HG03175 (cell line): ENCODE measurements at regions not wholly inside any gene's neighbourhood (a gene's known extent, or its start where the extent isn't known, plus 50 kb on each side); places are given as distances from the start of the nearest gene placed in this dataset.
"Not testable (repeated sequence)": the region's sequence is repeated elsewhere in the genome, so short reads cannot be mapped to it uniquely, and the experiment has no call there.

ENCODE experiments used
- ATAC-seq: cut with Tn5 transposase; IDR thresholded peaks from one replicate; pipeline ENCODE4 v1.9.1; 2021; ENCODE audit warnings: mild to moderate bottlenecking, moderate library complexity; ENCODE audit not compliant: unreplicated experiment

DNA sequence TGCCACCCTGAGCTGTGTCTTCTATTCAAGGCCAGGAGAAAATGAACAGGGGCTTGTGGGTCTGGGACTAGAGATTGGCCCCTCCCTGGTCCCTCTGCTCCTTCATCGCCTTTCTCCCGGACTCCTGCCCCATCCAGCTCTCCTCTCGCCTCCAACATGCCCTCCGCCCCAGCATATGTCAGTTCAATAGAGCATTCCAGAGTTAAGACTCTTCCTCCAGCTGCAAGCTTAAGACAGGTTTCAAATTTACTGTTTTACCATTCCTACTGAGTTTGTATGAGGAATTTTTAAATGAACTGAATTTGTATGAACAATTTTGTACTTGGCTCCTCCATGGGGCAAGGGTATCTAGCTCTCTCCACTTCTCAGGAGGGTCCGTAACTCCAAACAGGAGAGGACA, 195.6 kb downstream of the TBC1D2B start:
- no peak for ATAC-seq

DNA sequence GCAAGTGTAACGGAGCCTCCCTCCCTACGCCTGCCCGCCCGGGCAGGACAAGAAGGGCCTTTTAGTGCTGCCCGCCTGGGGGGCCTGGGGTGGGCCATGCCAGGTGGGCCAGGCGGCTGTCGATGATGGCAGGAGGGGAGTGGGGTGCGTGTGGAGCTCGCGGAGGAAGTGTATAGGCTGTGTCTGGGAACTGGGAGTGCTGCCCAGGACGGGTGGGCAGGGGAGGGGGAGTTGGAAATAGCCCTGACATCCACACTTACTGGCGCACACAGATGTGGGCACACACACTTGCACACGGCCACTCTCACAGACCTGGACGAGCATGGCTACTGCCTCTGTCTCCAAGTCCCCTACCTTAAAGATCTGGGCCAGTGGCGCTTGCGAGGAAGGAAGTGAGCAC, 196.0 kb downstream of the TBC1D2B start:
- ATAC-seq: not testable (repeated sequence)

DNA sequence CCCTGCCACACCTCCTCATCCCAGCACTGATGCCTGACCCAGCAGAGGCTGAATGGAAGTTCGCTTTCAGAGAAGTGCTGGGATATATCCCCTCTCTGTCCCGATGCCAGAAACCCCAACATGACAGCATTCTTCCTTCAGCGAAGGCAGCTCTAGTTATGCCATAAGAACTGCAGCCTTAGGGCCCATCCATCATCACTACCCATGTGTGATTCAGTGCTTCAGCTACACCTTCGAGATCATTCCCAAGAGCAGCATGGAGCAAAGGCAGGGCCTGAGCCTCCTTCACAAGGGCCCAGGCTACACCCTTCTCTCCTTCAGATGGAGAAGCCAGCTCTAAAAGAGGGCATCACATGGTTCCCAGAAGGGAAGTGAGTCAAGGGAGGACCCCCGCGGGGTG, 198.0 kb downstream of the TBC1D2B start:
- ATAC-seq: not testable (repeated sequence)

DNA sequence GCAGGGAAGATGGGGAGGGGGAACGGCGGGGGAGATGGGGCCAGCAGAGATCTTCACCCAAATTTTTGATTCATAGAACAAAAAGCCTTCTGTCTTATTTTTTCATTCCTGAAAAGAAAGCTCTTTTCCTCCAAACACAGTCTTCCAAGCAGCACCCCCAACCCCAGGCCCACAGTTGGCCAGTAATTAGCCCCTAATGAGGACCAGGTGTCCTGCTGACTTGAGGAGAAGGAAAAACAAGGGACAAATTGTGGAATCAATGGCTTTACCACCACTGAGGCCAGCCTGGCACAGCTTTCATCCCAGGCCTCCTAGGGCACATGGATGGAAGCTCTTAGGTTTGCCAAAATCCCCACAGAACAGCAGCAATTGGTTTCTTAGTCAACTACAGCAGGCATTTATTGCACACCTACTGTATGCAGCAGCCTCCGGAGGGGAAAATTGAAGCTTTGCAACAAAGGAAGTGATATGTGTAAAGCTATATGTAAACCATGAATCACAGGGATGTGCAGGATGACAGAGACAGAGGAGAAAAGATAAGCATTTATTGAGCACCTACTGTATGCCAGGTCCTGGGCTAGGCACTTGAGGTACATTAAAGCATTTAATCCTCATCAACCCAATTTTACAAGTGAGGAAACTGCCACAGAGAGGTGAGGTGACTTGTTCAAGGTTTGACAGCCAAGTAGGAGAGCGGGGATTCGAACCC, 199.5 kb downstream of the TBC1D2B start:
- ATAC-seq: no peak

DNA sequence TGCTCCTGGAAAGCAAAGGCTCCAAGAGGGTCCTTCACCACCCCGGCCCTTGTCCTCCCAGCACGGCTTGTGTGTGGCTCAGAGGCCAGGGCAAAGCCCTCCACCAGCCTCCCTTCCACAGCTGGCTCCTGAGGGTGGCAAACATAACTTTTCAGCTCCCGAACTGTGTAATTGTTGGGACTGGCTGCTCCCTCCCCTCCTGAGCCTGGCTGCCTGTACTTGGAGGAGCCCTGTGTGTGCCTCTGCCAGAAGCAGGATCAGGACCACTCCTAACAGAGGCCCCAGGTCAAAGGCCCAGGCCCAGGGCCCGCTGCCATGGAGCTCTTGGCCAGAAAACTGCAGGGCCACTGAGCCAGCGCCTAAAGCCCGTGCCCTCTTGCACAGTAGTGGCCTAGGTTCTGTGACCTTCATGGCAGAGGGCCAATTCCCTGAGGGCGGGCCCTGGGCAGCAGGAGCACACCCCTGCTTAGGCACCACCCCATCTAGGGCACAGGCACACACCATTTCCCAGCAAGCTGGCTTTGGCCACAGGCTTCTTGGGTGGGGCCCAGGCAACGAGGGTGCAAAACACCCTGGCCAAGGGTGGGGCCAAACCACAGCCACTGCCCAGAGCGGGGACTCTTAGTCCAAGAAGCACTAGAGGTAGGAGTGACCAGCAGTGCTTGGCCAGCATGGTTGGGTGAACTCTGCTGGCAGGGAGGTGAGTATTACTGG, 201.2 kb downstream of the TBC1D2B start:
- ATAC-seq: not testable (repeated sequence)

DNA sequence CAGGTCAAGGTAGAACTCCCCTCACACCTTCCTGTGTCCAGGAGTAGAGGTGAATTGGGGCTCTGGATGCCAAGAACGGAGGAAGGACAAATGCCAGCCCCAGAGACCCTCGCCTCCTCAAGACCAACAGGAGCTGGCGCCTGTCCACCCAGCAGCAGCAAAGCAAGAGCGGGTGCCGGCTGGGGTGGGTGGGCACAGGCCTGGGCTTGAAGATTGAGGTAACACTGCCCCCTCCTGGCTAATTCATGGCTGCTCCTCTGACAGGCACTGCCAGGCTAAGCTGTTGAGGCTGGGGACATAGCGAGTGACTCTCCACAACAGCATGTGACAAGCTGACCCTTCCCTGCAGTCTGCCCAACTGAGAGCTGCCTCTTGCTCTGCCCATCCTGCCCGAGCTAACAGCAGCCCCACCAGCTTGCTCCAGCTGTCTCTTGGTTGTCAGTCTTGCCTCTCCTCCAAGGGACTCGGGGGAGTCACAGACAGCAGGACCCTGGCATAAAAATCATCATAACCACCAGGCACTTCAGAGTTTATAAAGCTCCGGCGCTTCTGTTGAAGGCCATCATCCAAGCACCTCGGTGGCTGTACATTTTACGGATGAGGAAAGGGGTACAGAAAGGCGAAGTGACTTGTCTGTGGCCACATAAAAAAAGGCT, 202.3 kb downstream of the TBC1D2B start:
- ATAC-seq: not testable (repeated sequence)

DNA sequence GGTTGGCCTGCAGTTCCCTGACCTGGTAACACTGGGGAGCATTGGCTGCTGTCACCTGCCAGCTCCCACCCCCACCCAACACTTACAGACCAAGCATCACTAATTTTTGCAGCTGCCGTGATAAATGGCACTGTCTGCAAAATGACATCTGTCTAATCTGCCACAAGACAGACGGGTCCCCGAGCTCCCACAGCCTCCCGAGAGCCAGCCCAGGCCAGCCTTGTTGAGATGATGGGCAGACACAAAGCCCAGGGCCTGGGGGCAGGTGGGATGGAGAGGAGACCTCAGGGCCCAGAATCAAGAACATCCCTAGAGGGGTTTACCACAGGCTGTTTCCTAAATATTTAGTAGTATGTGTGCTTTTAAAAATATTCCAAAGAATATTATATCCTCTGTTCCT, 203.4 kb downstream of the TBC1D2B start:
- ATAC-seq: no peak

DNA sequence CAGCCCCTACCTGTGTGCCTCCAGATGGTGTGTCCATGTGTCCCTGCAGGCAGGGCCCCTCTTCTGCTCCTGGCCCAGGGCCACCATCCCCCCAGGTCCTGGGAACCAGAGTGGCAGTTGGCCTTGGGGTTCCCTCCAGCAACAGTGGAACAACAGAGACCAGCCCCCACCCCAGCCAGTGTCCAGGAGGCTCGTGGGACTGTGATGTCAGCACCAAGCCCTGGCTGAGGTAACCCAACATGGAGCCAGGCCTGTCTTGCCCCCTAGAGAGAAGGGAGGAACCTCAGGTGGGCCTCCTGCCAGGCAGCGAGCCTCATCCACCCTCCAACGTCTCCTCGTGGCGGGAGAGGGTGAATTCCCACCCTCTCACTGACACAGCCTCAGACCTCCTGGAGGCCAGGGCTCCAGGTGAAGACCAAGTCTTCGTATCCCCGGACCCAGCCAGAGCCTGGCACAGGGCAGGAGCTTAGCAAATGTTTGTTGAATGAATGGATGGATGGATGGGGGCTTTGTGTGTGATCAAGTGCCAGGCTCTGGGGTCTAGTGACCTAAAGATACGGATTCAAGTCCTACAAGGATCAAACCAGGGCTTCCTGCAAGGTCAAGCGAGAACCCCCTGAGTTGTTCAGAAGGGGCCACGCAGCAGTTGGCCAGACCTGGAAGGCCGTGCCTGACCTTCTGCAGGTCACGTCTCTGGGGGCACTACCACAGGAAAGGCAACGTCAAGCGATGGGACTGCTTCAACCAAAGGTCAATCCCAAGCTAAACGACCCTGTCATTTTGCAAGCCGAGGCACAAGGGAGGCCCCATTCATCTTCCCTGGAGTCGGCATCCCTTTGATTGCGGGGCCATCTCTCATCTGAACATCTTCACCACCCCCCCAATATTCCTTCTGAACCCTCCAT, 204.7 kb downstream of the TBC1D2B start:
- not testable (repeated sequence) for ATAC-seq

DNA sequence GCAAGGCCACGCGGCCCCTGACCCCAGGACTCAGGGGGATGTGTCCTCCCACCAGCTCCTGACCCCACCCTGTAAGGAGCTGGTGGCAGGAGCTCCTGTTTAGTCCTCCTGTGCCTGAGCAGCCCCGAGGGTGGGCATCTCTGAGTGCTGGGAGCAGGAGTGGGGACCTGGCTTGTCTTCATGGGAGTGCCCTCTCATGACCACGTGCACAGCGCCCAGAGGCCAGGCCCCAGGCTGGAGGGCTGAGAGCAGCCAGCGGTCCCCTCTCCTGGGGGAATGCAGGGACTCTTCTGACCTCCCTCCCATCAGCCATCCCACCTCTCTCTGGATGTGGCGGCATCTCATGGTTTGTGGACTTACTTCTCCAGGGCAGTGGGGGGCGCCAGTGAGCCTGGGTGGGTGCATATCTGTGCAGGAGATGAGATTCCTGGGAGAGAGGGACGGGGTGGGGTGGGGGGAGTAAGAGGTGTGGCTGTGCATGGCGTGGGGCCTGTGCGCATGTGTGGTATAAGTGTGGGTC, 205.6 kb downstream of the TBC1D2B start:
- no peak for ATAC-seq

DNA sequence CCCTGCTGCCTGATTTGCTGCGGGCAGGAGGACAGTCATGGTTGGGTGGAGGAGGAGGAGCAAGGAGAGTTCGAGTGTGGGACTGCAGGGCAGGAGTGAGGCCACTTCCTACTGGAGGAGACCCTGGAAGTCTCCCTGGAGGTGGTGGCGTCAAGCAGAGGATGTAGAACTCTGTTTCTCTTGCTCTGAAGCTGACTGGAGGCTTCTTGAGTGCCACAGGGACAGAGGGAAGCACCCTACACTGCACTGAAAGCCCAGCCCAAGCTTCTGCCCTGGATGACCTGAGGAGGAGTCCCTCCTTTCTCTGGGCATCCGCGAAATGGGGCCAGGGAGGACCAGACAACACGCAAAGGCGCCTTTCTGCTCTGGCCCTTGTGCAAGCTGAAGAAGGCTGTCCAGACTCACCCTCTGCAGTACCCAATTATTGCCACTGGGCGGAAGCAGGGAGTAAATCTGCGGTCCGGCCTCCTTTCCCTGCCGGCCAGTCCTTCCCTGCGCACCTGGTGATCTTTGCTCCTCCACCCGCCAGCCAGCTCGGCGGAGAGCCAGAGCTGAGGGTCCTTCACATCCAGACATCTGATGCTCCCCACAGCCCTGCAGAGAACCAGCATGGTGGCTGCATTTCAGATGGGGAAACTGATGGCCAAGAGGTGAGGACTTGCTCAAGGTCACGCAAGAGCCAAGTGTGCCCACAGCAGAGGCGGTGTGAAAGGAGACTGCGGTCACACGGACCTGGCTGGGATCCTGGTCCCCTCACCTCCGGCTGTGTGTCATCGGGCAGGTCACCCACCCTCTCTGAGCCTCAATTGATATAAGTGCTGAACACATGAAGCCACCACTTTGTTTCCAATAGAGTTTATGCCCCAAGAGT, 207.1 kb downstream of the TBC1D2B start:
- ATAC-seq: peak; percentile 65

DNA sequence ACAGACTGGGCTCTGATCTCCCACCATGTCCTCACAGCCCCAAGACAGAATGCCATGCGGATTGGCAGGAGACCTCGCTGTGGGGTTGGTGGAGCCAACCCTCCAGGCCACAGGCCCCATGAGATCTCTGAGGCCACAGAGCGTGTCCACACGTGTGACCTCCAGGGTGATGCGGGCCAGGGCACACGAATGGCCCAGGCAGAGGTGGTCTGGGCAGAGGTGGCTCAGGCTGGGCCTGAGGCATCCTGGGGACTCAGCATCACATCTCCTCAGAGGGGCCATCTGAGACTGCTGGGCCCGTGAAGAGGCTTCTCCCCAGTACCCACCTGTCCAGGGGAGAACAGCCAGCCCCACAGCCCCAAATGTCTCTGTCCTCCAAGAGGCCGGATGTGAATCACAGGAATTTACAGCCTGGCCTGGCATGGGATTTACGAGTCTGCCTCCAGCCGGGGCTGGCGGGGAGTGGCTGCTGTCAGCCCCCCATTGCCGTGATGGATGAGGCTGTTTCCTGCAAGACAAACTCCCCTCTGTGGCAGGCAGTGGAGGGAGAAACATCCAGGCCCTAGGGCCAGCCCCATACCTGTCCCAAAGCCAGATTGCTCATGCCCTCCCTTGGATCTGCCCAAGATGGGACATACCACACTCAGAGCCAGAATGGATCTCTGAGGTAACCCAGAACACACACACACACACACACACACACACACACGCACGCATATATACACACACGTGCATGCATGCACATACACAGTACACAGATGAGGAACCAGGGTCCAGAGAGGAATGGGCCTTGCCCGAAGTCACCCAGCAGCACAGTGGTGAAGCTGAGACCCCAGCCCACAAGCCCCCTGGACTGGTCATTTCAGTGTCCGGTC, 208.3 kb downstream of the TBC1D2B start:
- no peak for ATAC-seq

DNA sequence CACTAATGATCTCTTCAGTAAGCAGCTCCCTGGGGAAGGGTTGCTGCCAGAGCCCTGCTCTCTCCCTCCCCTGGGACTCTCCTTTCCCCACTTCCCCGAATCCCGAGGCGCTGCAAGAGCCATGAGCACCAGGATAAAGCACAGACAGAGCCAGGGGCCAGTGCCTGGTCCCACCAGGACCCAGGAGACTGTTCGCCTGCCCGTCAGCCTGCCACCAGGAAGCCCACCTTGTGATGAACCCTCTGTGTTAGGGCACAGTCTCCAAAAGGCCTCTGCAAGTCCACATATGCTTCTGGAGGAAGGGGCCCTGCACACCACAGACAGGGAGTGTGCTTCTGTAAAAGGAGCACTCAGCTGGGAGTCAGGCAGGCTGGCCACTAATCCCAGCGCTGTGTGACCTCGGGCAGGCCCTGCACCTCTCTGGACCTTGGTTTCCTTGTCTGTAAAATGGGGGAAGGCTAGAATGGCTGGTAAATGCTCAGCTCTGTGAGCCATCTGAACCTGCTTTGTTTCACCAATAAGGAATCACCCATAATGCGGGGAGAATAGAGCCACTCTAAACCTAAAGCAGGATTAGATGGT, 209.4 kb downstream of the TBC1D2B start:
- not testable (repeated sequence) for ATAC-seq

DNA sequence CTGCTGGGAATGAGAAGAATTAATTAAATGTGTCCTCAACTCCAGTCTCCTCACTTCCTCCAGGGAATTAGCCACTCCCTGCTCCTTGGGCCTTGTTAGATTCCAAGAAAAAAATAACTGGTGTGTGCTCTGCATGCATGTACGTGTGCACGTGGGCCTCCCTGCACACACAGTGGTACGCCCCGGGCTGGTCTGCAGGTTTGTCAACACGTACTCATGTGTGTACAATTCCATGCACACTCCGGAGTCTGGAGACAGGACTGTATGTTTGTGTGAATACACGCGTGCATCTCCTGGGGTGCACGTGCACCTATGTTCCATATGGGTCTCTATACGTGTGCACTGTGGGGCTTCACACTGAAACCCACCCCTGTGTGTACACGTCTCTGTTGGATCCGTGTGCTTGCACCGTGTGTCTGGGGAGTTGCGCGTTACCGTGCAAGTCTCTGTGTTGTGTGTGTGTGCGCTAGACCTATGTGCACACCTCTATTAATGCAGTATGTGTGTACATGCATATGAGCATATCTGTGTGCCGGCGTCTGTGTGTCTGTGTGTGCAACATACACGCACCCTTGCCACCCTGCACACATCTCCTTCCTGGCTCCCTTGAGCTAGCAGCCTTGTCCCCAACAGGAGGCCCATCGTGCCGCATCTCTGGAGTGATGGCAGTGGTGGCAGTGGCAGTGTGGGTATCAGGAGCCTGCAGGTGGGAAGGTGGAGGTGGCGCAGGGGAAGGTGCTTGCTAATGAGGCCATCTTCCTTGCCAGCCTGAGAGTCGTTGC, 210.1 kb downstream of the TBC1D2B start:
- no peak for ATAC-seq

DNA sequence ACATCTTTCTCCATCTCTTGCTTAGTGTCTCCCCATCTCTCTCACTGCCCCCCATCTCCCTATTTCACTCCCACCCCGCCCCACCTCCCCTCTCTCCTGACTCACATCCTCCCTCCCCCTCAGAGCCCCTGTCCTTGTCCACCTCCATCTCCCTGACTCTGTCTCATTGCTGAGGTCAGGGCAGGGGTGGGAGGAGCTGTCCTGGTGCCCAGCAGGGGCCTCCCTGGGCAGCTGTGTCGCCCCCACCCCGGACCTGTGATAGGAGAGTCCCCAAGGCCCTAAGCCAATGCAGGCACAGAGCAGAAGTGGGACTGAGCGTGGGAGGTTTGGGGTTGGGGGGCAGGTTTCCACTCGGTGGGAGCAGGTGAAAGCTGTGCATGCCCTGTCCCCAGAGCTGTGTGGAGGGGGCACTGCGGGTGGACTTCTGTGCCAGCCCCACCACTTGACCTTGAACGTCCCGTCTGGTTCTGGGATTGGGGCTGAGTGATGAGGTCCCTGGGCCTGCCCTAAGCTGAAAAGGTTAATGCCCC, 210.8 kb downstream of the TBC1D2B start:
- ATAC-seq: no peak

DNA sequence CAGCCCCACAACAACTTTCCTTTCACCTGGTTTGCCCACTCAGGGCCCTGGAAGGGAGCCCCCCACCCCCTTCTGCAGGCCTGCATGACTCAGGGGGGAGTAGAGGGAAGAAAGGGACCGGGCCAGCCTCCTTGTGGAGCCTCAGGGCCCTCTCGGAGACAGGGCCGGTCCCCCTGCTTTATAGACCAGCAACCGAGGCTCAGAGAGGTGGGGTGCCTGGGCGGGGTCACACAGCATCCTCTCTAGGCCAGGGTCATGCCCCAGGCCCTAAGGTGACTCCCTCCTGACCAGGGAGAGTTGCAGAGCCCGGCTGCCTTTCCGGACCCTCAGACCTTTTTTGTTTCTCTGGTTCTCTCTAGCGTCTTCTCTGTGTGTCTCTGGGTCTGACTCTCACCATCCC, 211.3 kb downstream of the TBC1D2B start:
- ATAC-seq: no peak

DNA sequence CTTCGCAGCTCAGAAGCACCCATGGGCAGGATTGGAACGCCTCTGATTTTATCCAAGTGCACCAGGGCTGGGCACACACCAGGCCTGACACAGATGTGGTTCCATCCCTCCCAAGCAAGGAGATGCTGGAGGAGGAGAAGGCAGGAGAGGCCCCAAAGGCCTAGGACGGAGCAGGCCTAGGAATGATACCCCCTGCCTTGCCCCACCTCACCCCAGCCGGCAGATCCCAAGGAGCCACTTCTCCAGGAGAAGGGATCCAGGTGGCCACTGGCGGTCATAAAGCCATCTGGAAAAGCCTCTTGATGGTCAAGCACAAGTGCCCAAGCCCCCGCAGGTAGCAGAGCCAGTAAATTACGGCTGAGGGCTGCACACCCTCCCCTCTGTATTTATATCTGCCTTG, 211.8 kb downstream of the TBC1D2B start:
- ATAC-seq: no peak

DNA sequence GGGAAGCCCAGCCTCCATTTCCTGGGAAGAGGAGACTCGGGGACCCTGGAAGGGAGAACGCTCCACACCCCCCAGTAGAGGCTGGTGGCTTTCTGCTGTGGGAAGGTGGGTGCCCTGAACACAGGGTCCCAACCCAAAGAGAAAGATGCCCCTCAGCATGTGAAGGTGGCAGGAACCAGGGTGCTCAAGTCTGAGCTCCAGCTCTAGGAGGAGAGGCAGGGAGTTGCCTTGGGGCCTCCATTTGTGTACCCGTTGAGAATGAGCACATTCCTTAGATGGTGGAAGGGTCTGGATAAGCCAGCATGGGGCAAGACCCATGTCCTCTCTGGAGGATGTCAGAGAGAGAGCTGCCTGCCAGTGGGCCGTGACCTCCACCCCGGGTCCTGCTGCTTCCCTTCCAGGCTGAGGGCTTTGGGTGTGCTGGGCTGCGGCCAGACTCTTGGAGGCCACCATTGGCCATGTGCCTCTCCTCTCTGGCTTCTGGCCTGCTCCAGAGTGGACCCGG, 212.4 kb downstream of the TBC1D2B start:
- ATAC-seq: no peak
